HL-60/S4 (cell line): ENCODE measurements at regions not wholly inside any gene's neighbourhood (a gene's known extent, or its start where the extent isn't known, plus 50 kb on each side); places are given as distances from the start of the nearest gene placed in this dataset.

Source experiments
- in situ Hi-C: fragments of 300-500 bp; cut with MboI; formaldehyde crosslinking; loops from 2 replicates; pipeline ENCODE4 v1.14.3; 2022; ENCODE audit warnings: low sequenced_read_pairs

DNA sequence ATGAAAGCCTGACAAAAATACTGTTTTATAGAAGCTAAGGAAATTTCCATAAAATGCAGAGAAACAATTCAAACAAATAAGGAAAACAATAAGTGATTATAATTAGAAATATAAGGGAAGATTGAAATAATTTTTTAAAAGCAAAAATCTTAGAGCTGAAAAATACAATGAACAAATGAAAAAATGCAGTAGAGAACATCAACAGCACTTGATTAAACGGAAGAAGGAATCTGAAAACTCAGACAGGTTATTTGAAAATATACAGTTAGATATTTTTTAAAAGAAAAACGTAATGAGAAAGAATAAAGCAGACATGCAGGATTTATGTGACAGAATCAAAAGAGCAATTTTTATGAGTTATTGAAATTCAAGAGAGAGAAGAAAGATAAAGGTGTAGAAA lies 279.1 kb upstream of the MAGI2 start:
- in situ Hi-C loops, result no loop called here

DNA sequence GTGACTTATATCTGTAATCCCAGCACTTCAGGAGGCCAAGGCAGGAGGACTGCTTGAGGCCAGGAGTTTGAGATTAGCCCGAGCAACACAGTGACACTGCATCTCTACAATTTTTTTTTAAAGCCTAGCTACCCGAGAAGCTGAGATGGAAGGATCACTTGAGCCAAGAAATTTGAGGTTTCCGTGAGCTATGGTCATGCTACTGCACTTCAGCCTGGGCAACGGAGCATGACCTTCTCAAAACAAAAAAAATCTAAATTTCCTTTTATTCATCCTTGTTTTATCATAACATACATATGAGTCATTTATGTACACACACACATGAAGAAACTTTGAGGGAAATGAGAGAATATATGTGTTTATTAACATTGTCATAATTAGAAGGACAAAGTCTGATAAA lies 277.5 kb upstream of the MAGI2 start:
- in situ Hi-C loops, result no loop called here

DNA sequence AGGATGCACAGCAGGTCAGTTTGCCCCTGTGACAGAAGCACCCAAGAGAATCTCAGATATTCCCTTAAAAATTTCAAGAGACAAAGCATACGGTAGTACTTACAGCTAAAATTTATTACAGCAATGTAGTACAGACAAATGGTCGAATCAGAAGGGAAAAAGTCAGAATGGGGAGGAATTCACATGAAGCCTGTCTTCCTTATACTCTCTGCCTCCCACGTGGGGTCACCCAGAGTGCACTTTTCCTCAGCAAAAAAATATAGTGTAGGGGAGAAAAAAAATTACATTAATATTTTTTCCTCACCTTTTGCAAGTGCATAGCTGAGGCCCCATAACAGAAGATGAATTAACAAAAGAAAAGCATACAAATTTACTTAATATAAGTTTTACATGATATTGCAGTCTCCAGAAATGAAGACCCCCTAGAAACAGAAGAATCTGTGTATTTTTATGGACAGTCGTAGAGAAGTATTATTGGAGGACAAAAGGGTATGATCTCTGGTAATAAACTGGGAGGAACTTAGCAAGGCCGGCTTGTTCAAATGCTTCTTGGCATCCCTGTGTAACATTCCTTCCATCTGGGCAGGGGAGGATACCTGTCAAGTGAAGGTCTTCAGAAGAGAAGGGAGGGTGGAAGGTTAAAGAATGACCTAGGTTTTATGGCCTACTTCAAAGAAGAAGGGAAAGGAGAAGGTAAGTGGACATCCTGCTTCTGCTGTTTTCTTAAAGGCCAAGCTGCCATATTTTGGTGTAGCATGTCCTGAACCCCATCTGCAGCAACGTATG lies 270.6 kb upstream of the MAGI2 start:
- in situ Hi-C loops, result no loop called here

DNA sequence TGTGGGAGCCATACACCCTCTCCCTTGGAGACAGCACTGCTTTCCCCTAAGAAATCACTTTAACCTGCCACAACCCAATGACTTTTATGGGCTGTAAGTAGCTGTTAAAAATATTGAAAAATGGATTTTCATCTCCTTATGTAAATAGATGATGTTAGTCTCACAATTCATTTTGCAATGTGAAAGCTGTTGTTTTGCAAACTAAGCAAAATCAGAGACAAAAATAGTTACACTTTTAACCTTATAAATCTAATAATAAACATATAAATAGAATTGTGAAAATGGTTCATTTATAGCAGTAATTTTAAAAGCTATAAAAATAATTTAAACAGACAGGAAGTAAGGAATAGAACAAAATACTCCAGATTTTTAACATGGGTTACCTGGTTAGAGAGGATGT lies 268.8 kb upstream of the MAGI2 start:
- in situ Hi-C loops, result no loop called here

DNA sequence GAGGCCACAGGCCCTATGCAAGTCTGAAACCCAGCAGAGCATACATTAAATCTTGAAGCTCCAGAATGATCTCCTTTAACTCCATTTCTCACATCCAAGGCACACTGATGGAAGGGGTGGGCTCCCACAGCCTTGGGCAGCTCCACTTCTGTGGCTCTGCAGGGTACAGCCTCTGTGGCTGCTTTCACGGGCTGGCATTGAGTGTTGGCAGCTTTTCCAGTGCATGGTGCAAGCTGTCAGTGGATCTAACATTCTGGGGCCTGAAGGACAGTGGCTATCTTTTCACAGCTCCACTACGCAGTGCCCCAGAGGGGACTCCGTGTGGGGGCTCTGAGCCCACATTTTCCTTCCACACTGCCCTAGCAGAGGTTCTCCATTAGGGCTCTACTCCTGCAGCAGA lies 265.7 kb upstream of the MAGI2 start:
- in situ Hi-C loops, result no loop called here

DNA sequence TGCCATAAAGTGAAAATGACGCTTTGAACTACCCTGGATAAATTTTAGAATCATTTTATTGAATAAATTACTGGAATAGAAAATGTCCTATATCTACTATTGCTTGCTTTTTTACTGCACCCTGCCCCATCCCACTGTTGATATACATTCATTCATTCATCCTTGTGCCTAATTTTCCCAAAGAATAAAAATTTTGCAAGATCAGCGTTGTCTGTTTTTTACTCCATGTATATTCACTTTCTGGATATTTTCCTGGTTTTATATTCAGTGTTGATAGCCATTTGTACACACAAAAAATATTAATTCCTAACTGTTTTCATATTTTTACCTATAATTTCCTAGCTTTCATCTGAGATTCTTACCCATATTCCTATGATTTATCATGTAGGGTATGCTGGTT lies 262.9 kb upstream of the MAGI2 start:
- in situ Hi-C loops, result no loop called here

DNA sequence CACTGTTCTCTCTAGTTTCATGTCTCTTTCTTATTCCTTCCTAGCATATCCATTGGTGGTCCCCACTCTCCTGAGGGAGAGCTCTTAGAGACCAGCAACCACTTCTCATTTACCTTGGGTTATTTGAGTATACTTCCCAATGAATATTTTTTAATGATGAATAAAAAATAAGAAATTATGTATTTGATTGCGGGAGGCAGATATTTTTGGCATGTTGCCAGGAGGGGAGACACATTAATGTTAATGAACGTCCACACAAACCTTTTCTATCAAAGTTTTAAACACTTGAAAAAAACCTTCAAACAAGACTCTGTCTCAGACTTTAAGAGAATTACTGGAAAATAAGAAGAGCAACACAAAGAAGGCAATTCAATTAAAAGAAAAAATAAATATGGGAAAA lies 260.6 kb upstream of the MAGI2 start:
- in situ Hi-C loops, result no loop called here

DNA sequence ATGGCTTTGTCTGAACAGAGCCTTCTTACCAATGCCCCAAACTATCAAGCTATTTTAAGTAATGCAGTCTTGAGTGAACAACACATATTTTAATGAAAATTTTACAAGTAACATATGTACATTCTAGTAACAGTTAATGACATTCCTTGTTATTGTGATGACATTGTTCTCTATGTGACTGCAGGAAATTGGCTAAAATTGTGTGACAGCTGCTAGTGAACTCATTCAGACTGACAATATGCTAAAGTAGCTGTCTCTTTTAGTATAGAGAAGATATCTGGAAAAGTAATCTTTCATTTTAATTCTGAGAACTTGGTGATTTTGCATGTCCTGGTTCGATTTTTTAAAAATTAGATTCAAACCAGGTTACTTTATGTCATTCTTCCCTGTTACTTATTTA lies 259.8 kb upstream of the MAGI2 start:
- in situ Hi-C loops, result no loop called here

DNA sequence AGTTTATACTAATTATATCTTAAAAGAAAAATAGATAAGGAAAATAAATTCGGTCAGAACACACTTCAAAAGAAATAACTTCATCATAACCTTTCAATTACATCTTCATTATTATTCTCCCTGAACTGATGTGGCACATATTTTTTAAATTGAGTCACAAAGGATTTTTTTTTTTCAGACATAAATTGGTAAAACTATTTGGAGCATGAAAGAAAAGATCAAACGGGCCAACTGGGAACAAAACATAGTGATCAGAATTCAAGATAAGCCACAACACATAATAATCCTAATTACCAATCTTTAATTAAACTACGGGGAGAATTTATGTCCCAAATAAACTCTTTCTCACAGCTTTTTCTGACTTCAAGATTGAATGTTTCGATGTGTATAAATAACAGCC lies 258.2 kb upstream of the MAGI2 start:
- in situ Hi-C loops, result no loop called here

DNA sequence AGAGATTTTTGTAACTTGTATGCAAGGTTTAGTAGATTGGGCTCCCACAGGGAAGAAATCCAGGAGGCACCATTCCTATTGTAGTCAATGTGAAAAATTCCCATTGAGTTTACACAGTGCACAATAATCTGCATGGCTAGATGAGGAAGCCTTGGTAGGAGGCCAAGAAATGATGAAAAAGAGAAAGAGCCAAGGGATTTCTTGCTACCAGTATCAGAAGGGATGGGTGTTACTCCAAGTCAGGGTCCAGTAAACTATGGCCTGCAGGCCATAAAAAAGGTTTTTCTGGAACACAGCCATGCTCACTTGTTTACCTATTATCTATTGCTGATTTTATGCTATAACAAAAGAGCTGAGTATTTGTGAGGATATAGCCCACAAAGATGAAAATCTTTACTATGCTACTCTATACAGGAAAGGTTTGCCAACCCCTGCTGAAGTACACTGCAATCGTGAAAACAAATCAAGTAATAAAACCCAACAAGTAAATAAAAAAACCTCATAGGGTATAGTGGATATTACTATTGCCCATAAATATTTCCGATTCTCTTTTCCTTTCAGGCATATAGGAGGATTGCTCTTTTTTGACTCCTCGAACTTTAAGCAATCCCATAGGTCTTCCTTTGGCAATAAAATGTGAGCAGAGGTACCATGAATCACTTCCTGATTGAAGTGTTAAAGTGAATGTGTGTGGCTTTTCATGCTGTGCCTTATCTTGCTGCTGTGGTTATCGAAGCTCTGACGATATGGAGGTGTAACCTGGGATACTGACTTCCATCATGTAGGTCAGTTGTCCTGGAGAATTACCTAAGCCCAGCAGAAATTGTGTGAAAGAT lies 256.3 kb upstream of the MAGI2 start:
- in situ Hi-C loops, result no loop called here

DNA sequence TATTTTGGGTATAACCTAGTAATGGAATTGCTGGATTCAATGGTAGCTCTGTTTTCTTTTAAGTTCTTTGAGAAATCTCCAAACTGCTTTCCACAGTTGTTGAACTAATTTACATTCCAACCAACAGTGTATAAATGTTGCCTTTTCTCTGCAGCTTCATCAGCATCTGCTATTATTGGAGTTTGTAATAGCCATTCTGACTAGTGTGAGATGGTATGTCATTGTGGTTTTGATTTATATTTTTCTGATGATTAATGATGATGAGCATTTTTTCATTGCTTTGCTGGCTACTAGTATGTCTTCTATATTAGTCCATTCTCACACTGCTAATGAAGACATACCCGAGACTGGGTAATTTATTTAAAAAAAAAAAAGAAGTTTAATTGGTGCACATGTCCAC lies 248.6 kb upstream of the MAGI2 start:
- in situ Hi-C loops, result no loop called here

DNA sequence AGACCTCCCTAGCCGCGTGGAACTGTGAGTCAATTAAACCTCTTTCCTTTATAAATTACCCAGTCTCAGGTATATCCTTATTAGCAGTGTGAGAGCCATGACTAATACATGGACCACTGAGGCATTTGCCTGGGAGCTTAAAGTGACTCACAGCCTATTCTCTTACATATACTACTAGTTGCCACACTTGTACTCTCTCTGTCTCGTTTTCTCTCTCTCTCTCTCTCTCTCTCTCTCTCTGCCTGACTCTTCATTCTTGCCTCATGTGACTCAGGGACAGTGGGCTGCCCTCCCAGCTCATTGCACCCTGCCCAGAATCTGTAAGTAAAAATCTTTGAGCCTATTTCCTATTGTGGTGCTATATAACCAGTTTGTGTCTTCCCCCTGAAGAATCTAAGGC lies 238.5 kb upstream of the MAGI2 start:
- in situ Hi-C loops, result no loop called here

DNA sequence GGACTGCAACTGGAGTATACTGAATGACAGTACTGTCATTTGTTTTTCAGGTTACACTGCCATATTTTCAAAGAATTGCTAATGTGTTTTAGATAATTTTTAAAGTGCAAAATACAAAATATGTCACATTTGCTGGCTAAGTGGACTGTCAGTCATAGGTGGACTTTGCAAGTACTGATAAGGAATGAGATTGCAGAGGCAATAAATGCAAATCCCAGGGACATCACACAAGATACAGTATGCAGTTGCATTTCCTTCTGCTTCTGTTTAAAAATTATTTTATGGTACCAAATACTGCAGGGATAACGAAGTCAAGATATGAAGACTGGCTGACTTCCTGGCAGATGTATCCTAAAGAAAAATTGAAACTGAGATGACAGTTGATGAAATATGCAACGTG lies 237.6 kb upstream of the MAGI2 start:
- in situ Hi-C loops, result no loop called here

DNA sequence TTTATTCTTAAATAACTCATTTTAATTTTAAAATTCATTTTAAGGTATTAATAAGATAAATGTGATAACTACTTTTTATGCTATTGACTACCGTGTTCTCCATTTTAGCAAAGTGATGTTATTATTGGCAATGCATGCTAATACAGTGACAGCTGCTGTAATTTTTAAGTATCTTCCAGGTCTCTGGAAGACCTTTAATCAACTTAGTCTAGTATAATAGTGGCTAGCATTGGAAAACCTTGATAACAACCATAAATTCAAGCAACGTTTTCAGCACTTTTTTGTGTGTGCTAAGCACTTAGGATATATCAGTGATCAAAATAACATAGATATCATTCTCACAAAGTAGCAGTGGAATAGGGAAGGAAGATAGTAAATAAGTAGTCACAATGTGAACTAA lies 230.9 kb upstream of the MAGI2 start:
- in situ Hi-C loops, result no loop called here

DNA sequence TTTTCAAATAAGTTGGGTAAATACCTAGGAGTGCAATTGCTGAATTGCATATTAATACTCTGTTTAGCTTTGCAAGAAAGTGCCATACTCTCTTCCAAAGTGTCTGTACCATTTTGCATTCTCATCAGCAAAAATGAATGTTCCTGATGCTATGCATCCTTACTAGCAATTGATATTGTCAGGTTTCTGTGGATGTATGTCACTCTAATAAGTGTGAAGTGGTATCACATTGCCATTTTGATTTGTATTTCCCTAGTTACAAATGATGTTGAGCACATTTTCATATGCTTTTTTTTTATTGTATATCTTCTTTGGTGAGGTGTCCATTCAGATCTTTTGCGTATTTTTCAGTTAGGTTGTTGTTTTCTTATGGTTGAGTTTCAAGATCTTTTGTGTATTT lies 230.4 kb upstream of the MAGI2 start:
- in situ Hi-C loops, result no loop called here

DNA sequence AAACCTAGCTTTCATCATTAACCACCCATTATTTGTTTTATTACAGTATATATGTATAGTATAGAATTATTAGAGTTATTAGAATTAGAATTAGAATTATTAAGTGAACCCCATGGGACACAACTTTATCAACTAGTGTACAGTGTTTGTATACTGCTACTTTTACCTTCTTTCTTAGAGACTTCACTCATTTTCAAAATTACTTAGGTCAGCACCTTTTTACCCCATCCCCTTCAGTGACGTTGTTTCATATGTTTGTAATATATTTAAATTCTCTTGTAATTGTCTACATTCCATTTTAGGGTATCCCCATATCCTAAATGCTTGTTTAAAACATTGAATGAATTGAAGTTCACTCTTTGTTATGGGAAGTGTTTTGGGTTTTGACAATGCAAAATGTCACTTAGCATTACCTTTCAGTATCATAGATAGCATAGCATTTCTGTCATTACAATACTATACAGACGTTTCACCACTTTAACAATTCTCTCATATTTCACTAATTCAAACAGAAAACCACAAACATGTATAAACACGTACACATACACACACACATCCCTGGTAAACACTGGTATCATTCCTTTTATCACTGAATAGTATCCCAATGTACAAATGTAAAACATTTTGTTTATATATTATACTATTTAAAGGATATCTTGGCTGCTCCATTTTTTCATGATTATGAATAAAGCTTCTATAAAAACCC lies 229.9 kb upstream of the MAGI2 start:
- in situ Hi-C loops, result no loop called here

DNA sequence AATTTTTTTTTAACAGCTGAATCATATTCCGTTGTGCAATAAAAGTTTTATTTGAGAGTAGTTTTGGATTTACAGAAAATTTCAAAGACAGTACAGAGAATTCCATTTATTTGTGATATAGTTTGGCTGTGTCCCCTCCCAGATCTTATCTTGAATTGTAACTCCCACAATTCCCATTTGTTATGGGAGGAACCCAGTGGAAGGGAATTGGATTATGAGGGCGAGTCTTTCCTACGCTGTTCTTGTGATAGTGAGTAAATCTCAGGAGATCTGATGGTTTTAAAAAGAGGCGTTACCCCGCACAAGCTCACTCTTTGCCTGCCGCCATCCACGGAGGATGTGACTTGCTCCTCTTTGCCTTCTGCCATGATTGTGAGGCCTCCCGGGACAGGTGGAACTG lies 228.0 kb upstream of the MAGI2 start:
- in situ Hi-C loops, result no loop called here

DNA sequence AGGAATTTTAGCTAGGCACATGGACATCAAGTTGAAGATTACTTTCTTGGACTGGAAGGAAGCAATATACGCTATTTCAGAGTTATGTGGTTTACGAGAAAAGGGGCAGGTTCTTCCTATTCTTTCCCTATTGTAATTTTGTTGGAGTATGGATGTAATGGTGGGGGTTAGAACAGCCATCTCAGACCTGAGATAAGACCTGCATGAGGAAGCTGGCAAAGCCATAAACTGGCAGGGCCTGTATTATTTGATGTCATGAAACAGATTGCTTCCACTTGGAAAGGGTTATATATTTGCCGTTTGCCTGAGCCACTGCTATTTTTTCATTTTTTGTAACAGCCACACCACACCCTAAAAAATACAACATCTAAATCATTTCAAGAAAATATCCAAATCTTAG lies 220.5 kb upstream of the MAGI2 start:
- in situ Hi-C loops, result no loop called here

DNA sequence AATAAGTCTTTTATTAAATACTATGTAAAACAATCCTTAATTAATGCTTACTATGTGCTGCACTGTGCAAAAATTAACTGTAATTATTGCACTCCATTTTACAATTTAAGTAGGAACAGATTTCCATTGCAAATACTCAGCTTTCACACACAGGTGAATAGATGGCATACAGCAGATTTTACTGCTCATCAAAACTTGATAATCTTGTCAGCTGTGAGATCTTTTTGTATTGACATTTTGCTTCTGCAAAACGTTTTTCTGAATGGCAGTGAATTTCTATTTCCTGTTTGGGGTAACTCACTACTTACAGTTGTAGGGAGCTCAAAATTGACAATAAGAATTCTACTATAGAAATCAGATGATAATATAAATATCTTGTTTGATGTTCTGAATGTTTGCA lies 220.0 kb upstream of the MAGI2 start:
- in situ Hi-C loops, result no loop called here

DNA sequence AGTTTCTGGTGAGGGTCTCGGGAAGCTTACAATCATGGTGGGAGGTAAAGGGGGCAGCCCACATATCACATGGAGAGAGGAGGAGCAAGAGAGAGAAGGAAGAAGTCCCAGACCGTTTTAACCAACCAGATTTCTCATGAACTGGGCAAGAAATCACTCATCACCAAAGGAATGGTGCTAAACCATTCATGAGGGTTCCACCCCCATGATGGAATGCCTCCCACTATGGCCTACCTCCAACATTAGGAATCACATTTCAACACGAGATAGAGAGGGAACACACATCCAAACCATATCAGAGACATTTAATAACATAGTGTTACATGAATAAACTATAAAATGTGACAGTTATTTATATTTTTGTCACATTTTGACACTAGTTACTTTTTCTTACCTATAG lies 214.8 kb upstream of the MAGI2 start:
- in situ Hi-C loops, result no loop called here

DNA sequence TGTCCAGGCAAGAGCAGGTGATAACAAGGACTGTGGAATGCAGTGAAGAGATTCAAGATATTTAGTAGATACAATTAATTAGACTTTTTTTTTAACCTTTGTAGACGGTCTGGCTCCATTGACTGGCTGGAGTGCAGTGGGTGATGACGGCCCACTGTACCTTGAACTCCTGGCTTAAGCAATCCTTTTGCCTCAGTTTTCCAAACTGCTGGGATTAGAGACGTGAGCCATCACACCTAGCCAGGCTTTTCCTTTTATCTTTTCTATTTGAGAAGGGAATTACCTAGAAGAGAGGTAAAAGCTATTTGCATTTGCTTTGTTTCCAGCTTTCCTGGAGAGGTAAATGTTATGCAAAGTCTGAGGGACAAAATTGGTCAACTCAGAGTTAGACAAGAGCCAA lies 213.0 kb upstream of the MAGI2 start:
- in situ Hi-C loops, result no loop called here
